Type B pancreatic cell (in vitro differentiated cells): ENCODE measurements at regions not wholly inside any gene's neighbourhood (a gene's known extent, or its start where the extent isn't known, plus 50 kb on each side); places are given as distances from the start of the nearest gene placed in this dataset.

Experiments
- DNase-seq: peaks from one replicate; pipeline ENCODE4 v3.0.0; 2021; ENCODE audit warnings: mixed read lengths; ENCODE audit not compliant: unreplicated experiment; ENCODE audit errors: extremely low spot score
- H3K27ac Mint-ChIP-seq: 2 replicates; pipeline ENCODE4 v1.8.0; 2021; ENCODE audit warnings: mild to moderate bottlenecking, mixed read lengths
- H3K27me3 Mint-ChIP-seq: 2 replicates; pipeline ENCODE4 v1.8.0; 2021; ENCODE audit warnings: mixed read lengths
- H3K36me3 Mint-ChIP-seq: 2 replicates; pipeline ENCODE4 v1.8.0; 2021; ENCODE audit warnings: mixed read lengths
- H3K4me1 Mint-ChIP-seq: one replicate; pipeline ENCODE4 v1.8.0; 2021; ENCODE audit warnings: mixed read lengths; ENCODE audit not compliant: unreplicated experiment
- H3K4me3 Mint-ChIP-seq: 2 replicates; pipeline ENCODE4 v1.8.0; 2021; ENCODE audit warnings: mild to moderate bottlenecking, mixed read lengths
- H3K9me3 Mint-ChIP-seq: 2 replicates; pipeline ENCODE4 v1.8.0; 2021; ENCODE audit warnings: mixed read lengths
- CTCF ChIP-seq: fragments of 200-600 bp; sonication (generic); conservative IDR thresholded peaks from 2 replicates; pipeline ENCODE4 v1.5.0; 2021; ENCODE audit warnings: antibody characterized with exemption, mild to moderate bottlenecking

- Mint-ChIP-seq H3K36me3 (no peaks in the 10 kb centered on the region), H3K4me1 (no peaks in the 10 kb centered on the region), H3K27ac (no peak overlapping the region), H3K27me3 (no peaks in the 10 kb centered on the region), H3K9me3 (no peaks in the 10 kb centered on the region), H3K4me3 (no peak overlapping the region)
- no peak for DNase-seq
- TF ChIP-seq CTCF, result no peak
Measured at GRCh38 chr2:123636232-123636631, 388.9 kb upstream of the CNTNAP5 start.

DNA sequence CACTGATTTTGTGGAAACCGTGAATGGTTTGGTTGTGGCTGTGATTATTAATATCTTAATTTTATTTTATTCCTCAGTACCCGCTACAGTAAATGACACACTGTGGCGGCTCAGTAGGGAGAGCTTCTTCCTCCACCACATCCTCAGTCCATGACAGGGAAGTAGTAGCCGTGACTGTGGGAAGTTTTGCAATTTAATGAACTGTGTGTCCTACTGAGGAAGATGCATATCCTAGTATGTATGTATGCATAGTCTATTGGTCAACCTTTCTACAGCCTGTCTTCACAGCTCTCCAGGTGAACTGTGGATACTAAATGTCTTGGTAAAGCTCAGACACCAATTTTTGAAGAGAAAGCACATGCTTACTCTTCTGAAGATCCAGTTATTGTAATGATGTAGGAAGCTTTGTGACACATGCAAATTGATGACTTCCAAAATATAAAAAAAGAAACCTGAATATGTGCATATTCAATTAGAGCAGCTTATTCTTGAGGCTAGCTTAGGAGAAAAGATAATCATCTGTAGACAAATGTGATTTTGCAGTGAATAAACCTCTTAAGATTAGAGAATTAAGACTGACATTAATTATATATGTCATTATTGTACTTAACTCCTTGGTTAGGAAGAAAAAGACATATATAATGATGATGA lies 384.3 kb upstream of the CNTNAP5 start:
- H3K4me3 Mint-ChIP-seq, result no peak overlapping the region
- no peak for TF ChIP-seq CTCF
- no peaks in the 10 kb centered on the region for H3K36me3 Mint-ChIP-seq
- no peak for DNase-seq
- H3K4me1 Mint-ChIP-seq, result no peaks in the 10 kb centered on the region
- H3K27me3 Mint-ChIP-seq, result no peaks in the 10 kb centered on the region
- no peak overlapping the region for H3K27ac Mint-ChIP-seq
- H3K9me3 Mint-ChIP-seq, result peaks cover 4% of the 10 kb centered on the region

DNA sequence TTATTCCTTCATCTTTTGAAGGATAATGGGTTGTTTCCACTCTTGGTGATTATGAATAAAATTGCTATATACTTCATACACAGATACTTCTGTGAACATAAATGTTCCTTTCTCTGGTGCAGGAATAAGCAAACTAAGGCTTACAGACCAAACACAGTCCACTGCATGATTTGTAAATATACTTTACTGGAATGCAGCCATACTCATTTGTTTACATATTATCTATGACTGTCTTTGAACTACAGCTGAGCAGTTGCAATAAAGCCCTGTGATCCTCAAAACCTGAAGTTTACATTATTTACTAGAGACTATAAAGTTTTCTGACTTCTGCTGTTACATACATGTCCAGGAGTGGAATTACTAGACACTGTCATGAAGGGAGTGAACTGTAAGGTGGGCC lies 381.0 kb upstream of the CNTNAP5 start:
- Mint-ChIP-seq H3K9me3 (peaks cover 4% of the 10 kb centered on the region), H3K36me3 (no peaks in the 10 kb centered on the region), H3K4me1 (no peaks in the 10 kb centered on the region), H3K27ac (no peak overlapping the region), H3K27me3 (no peaks in the 10 kb centered on the region), H3K4me3 (no peak overlapping the region)
- TF ChIP-seq CTCF, result no peak
- no peak for DNase-seq

DNA sequence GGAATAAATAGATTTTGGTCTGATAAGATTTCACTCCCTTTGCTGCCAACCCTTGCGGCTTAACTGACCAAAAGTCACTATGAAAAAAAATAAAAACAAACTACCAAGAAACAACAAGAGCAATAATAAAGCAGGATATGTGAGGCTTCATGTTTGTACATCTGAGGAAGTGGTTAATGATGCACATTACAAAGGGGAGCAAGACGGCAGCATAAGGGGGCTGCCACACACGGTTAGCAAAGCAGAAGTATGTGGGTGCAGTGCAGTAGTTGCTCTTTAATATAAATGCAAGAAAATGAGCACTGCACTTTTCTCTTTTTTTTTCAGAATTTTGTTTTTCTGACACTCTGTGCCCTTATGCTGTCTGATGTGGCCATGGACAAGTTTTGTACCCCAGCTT lies 377.1 kb upstream of the CNTNAP5 start:
- Mint-ChIP-seq H3K4me3 (no peak overlapping the region), H3K27me3 (no peaks in the 10 kb centered on the region), H3K27ac (no peak overlapping the region), H3K36me3 (no peaks in the 10 kb centered on the region), H3K9me3 (peaks cover 4% of the 10 kb centered on the region), H3K4me1 (no peaks in the 10 kb centered on the region)
- no peak for DNase-seq
- TF ChIP-seq CTCF, result no peak

DNA sequence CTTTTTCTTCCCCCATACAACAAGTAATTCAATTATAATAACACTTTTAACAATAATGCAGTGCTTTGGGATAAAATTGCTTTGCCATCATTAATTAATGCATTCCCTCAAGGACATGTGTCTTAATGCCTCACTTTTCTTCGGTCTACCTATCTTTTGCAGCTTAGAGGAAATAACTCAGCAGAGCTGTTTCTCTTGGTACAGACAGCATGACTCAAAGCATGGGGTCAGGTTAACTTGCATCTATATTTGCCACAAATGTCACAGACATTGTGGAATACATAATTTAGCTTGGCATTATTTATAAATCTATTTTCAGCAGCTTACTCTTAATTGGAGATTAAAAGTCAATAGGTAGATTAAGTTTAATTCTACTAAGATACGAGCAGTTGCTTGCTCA lies 376.1 kb upstream of the CNTNAP5 start:
- Mint-ChIP-seq H3K9me3 (peaks cover 4% of the 10 kb centered on the region), H3K4me1 (no peaks in the 10 kb centered on the region), H3K4me3 (no peak overlapping the region), H3K27me3 (no peaks in the 10 kb centered on the region), H3K27ac (no peak overlapping the region), H3K36me3 (no peaks in the 10 kb centered on the region)
- DNase-seq, result no peak
- TF ChIP-seq CTCF, result no peak

DNA sequence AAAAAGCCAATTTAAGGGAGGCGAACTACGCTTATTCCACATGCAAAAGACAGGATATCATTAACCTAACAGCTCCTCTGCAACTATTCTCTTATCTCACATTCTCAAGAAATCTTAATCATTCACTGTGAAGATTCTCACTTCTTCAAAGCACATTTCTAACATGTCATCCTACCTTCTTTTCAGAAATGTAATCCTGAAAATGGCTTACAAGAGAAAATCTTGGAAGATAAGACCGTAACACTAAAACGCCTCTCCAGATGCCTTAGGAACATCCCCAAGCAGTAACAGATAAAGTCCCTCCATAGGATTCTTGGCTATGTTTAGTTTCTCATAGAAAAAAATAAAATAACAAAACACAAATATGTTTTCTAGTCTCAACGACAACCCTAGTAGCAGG lies 373.9 kb upstream of the CNTNAP5 start:
- H3K4me3 Mint-ChIP-seq, result no peak overlapping the region
- no peak overlapping the region for H3K27ac Mint-ChIP-seq
- no peaks in the 10 kb centered on the region for H3K27me3 Mint-ChIP-seq
- no peaks in the 10 kb centered on the region for H3K9me3 Mint-ChIP-seq
- H3K36me3 Mint-ChIP-seq, result no peaks in the 10 kb centered on the region
- H3K4me1 Mint-ChIP-seq, result no peaks in the 10 kb centered on the region
- DNase-seq, result no peak
- no peak for TF ChIP-seq CTCF
